HG03342 (cell line): ENCODE measurements at regions not wholly inside any gene's neighbourhood (a gene's known extent, or its start where the extent isn't known, plus 50 kb on each side); places are given as distances from the start of the nearest gene placed in this dataset.

Experiments
- ATAC-seq: cut with Tn5 transposase; IDR thresholded peaks from one replicate; pipeline ENCODE4 v1.9.1; 2021; ENCODE audit warnings: mild to moderate bottlenecking, moderate library complexity; ENCODE audit not compliant: unreplicated experiment

- no peak for ATAC-seq
Observed at GRCh38 chr5:18023986-18024385, 389.7 kb downstream of the TAF11L14 start.

GRCh38 chr5:18024542-18024941 lies 390.3 kb downstream of the TAF11L14 start:
- ATAC-seq = no peak

GRCh38 chr5:18027241-18027867 lies 393.1 kb downstream of the TAF11L14 start:
- no peak for ATAC-seq

- ATAC-seq = no peak
Observed at GRCh38 chr5:18028036-18028435, 393.8 kb downstream of the TAF11L14 start.

GRCh38 chr5:18032744-18033143 lies 398.5 kb downstream of the TAF11L14 start:
- ATAC-seq = no peak

- ATAC-seq = no peak
Observed at GRCh38 chr5:18036531-18036930, 402.3 kb downstream of the TAF11L14 start.

GRCh38 chr5:18037718-18038117 lies 403.5 kb downstream of the TAF11L14 start:
- ATAC-seq = no peak

GRCh38 chr5:18043344-18043743 lies 409.1 kb downstream of the TAF11L14 start:
- ATAC-seq = no peak

- no peak for ATAC-seq
Observed at GRCh38 chr5:18048449-18048848, 414.2 kb downstream of the TAF11L14 start.

GRCh38 chr5:18050345-18050744 lies 416.1 kb downstream of the TAF11L14 start:
- ATAC-seq = no peak

- ATAC-seq = no peak
Observed at GRCh38 chr5:18050776-18051175, 416.5 kb downstream of the TAF11L14 start.

- no peak for ATAC-seq
Observed at GRCh38 chr5:18051953-18052352, 417.7 kb downstream of the TAF11L14 start.

GRCh38 chr5:18052569-18052968 lies 418.3 kb downstream of the TAF11L14 start:
- no peak for ATAC-seq

GRCh38 chr5:18057725-18058124 lies 423.5 kb downstream of the TAF11L14 start:
- ATAC-seq = no peak

GRCh38 chr5:18067615-18068014 lies 433.4 kb downstream of the TAF11L14 start:
- no peak for ATAC-seq

- ATAC-seq = no peak
Observed at GRCh38 chr5:18068826-18069225, 434.6 kb downstream of the TAF11L14 start.

GRCh38 chr5:18069790-18070189 lies 435.5 kb downstream of the TAF11L14 start:
- no peak for ATAC-seq

- ATAC-seq = no peak
Observed at GRCh38 chr5:18072600-18072999, 438.3 kb downstream of the TAF11L14 start.

- ATAC-seq = no peak
Observed at GRCh38 chr5:18074961-18075360, 440.7 kb downstream of the TAF11L14 start.

- no peak for ATAC-seq
Observed at GRCh38 chr5:18078157-18078556, 443.9 kb downstream of the TAF11L14 start.

- no peak for ATAC-seq
Observed at GRCh38 chr5:18079831-18080230, 445.6 kb downstream of the TAF11L14 start.

- ATAC-seq = no peak
Observed at GRCh38 chr5:18088020-18088579, 453.8 kb downstream of the TAF11L14 start.

GRCh38 chr5:18090177-18090576 lies 455.9 kb downstream of the TAF11L14 start:
- ATAC-seq = no peak
